Panc1 (cell line): ENCODE measurements at regions not wholly inside any gene's neighbourhood (a gene's known extent, or its start where the extent isn't known, plus 50 kb on each side); places are given as distances from the start of the nearest gene placed in this dataset.
"Not testable (repeated sequence)": the region's sequence is repeated elsewhere in the genome, so short reads cannot be mapped to it uniquely, and the experiment has no call there.

Experiments used
- ATAC-seq: fragments of 200-7000 bp; cut with Tn5 transposase; 2 replicates; pipeline ENCODE4 v1.9.1; 2020; ENCODE audit warnings: mild to moderate bottlenecking, moderate library complexity
- BruUV-seq: library from RNA; stranded (reverse); fragments of 400-500 nt; replicated peaks from 2 replicates; lab custom pipeline; 2021; lab: Mats Ljungman, UMichigan
- CTCF ChIA-PET: fragments of 300-600 bp; sonication (Branson Sonifier 250); formaldehyde crosslinking; loops from one replicate; lab custom pipeline; 2022; ENCODE audit warnings: antibody characterized with exemption; lab: Charles Lee
- POLR2A ChIA-PET: fragments of 300-600 bp; sonication (Branson Sonifier 250); formaldehyde crosslinking; loops from one replicate; lab custom pipeline; 2022; ENCODE audit warnings: antibody characterized with exemption; lab: Charles Lee
- DNase-seq: peaks from one replicate; pipeline ENCODE4 v3.0.0-alpha.2; 2010; ENCODE audit warnings: low read depth, low spot score
- H3K27ac ChIP-seq: 2 replicates; pipeline ENCODE4 v1.5.1; 2011; ENCODE audit warnings: mild to moderate bottlenecking, low read length, inconsistent platforms
- H3K27me3 ChIP-seq: fragments of 200-500 bp; sonication (Bioruptor generic); 2 replicates; pipeline ENCODE4 v1.6.0; 2014; ENCODE audit warnings: low read length, inconsistent platforms; ENCODE audit not compliant: control insufficient read depth, insufficient read depth
- H3K36me3 ChIP-seq: fragments of 200-500 bp; sonication (Bioruptor generic); 2 replicates; pipeline ENCODE4 v1.5.1; 2014; ENCODE audit warnings: inconsistent platforms, mild to moderate bottlenecking, low read length, moderate library complexity; ENCODE audit not compliant: control insufficient read depth, insufficient read depth
- H3K4me1 ChIP-seq: 2 replicates; pipeline ENCODE4 v1.5.1; 2011; ENCODE audit warnings: inconsistent platforms, mild to moderate bottlenecking, low read length, moderate library complexity; ENCODE audit not compliant: control insufficient read depth, insufficient read depth
- H3K4me3 ChIP-seq, 2 experiments: 2 replicates each; pipeline ENCODE4 v1.5.1; 2011 to 2012; ENCODE audit warnings: low read depth in 2 of 2, low read length in 2 of 2, mild to moderate bottlenecking in 2 of 2, inconsistent platforms in 1 of 2, moderate library complexity in 1 of 2
- H3K9me3 ChIP-seq: fragments of 200-500 bp; sonication (Bioruptor generic); 2 replicates; pipeline ENCODE4 v1.5.1; 2014; ENCODE audit warnings: low read depth, mild to moderate bottlenecking, inconsistent platforms, low read length, moderate library complexity; ENCODE audit not compliant: control insufficient read depth, insufficient read depth
- CTCF ChIP-seq: fragments of 450-650 bp; IDR thresholded peaks from 2 replicates; pipeline ENCODE4 v1.5.1; 2017; ENCODE audit warnings: mild to moderate bottlenecking
- POLR2AphosphoS5 ChIP-seq: IDR thresholded peaks from 2 replicates; pipeline ENCODE4 v1.6.1; 2012; ENCODE audit warnings: mild to moderate bottlenecking, low read depth, low read length, moderate library complexity
- REST ChIP-seq, 2 experiments: IDR thresholded peaks; 2 replicates each; pipeline ENCODE4 v1.6.1; 2011 to 2012; ENCODE audit warnings: low read depth in 2 of 2, control low read depth in 1 of 2, low read length in 1 of 2, mild to moderate bottlenecking in 1 of 2, moderate library complexity in 1 of 2; ENCODE audit not compliant: insufficient read depth in 1 of 2
- SIN3A ChIP-seq: IDR thresholded peaks from 2 replicates; pipeline ENCODE4 v1.6.1; 2012; ENCODE audit warnings: low read depth, mild to moderate bottlenecking, low read length, moderate library complexity, borderline replicate concordance; ENCODE audit not compliant: insufficient read depth
- TCF7L2 ChIP-seq: IDR thresholded peaks from 2 replicates; pipeline ENCODE4 v1.6.1; 2011; ENCODE audit warnings: mild to moderate bottlenecking, low read depth, low read length, inconsistent platforms
- in situ Hi-C: cut with HindIII; loops from 2 replicates; pipeline ENCODE4 v1.10.0; 2016; ENCODE audit warnings: low sequenced_read_pairs, low pct_unique_long_range_greater_than_20kb
- intact Hi-C: fragments of 100-400 bp; cut with micrococcal nuclease; formaldehyde crosslinking; loops from one replicate; pipeline ENCODE4 v1.10.0; 2022; ENCODE audit not compliant: unreplicated experiment

- BruUV-seq: no TSS peak
- DNase-seq (no peak), ATAC-seq (no peak)
- intact Hi-C loops: no loop called here
- Histone ChIP-seq H3K4me1 (peaks cover 5% of the 10 kb centered on the region; the same call in 1 of the 2 replicates), H3K36me3 (no peaks in the 10 kb centered on the region), H3K4me3 (no peak overlapping the region), H3K9me3 (0 out of 2 replicates have a peak, but pooled peaks cover 3% of the 10 kb centered on the region), H3K27me3 (no peaks in the 10 kb centered on the region), H3K27ac (no peak overlapping the region; the same call in 1 of the 2 replicates)
- ChIA-PET CTCF (interaction anchor here (0.6 kb wide), 1 partner anchor 347 kb away, joined by 3 read pairs; no protein-coding TSS in a partner anchor), POLR2A (no interaction called here)
- in situ Hi-C loops: no loop called here
- no peak for TF ChIP-seq SIN3A
- no peak for TF ChIP-seq POLR2AphosphoS5
- TF ChIP-seq CTCF: no peak
- TF ChIP-seq TCF7L2: no peak
- TF ChIP-seq REST (IDR thresholded peaks at IDR 0.05; ENCODE audit: insufficient read depth in 1 of 2, low read depth in 2 of 2, low read length in 1 of 2): no peak
These were observed 354.1 kb upstream of the ARID1B start for GRCh38 chr6:156423075-156423474.

- no peak for ATAC-seq
- no TSS peak for BruUV-seq
- Histone ChIP-seq H3K27me3 (no peaks in the 10 kb centered on the region), H3K4me3 (no peak overlapping the region), H3K9me3 (0 out of 2 replicates have a peak, but pooled peaks cover 3% of the 10 kb centered on the region), H3K36me3 (no peaks in the 10 kb centered on the region), H3K27ac (peak overlapping the region; percentile 31; the same call in 1 of the 2 replicates), H3K4me1 (peaks cover 2% of the 10 kb centered on the region; the same call in 1 of the 2 replicates)
- in situ Hi-C loops (no loop called here), intact Hi-C loops (no loop called here)
- no peak for TF ChIP-seq POLR2AphosphoS5
- TF ChIP-seq TCF7L2: no peak
- no peak for TF ChIP-seq CTCF
- TF ChIP-seq SIN3A: no peak
- TF ChIP-seq REST (IDR thresholded peaks at IDR 0.05; ENCODE audit: insufficient read depth in 1 of 2, low read depth in 2 of 2, low read length in 1 of 2): no peak
- CTCF ChIA-PET: no interaction called here
- POLR2A ChIA-PET: no interaction called here
- DNase-seq: no peak
These were observed 355.2 kb upstream of the ARID1B start for GRCh38 chr6:156421933-156422332.

- H3K27ac ChIP-seq, CTCF ChIA-PET, BruUV-seq: not testable (repeated sequence)
These were observed 355.9 kb upstream of the ARID1B start for GRCh38 chr6:156421301-156421700.

More at GRCh38 chr6:156421301-156421700, 355.9 kb upstream of the ARID1B start:
- H3K9me3 ChIP-seq, intact Hi-C loops, H3K36me3 ChIP-seq, H3K27me3 ChIP-seq, POLR2A ChIA-PET, DNase-seq, ATAC-seq, in situ Hi-C loops, H3K4me1 ChIP-seq, H3K4me3 ChIP-seq: not testable (repeated sequence)
